Calu3 (cell line): ENCODE measurements at regions not wholly inside any gene's neighbourhood (a gene's known extent, or its start where the extent isn't known, plus 50 kb on each side); places are given as distances from the start of the nearest gene placed in this dataset.

ENCODE experiments used
- BruUV-seq: library from RNA; stranded (reverse); fragments of 400-500 nt; replicated peaks from 2 replicates; lab custom pipeline; 2021; lab: Mats Ljungman, UMichigan
- CTCF ChIA-PET: fragments of 300-600 bp; sonication (Branson Sonifier 250); formaldehyde crosslinking; loops from one replicate; lab custom pipeline; 2022; ENCODE audit warnings: antibody characterized with exemption; lab: Charles Lee
- DNase-seq: peaks from one replicate; pipeline ENCODE4 v3.0.0; 2022
- H3K27ac Mint-ChIP-seq: one replicate; pipeline ENCODE4 v1.8.0; 2022; ENCODE audit warnings: mixed read lengths; ENCODE audit not compliant: unreplicated experiment
- H3K27me3 Mint-ChIP-seq: one replicate; pipeline ENCODE4 v1.8.0; 2022; ENCODE audit warnings: mixed read lengths; ENCODE audit not compliant: unreplicated experiment
- H3K36me3 Mint-ChIP-seq: one replicate; pipeline ENCODE4 v1.8.0; 2022; ENCODE audit warnings: mild to moderate bottlenecking, moderate library complexity, mixed read lengths; ENCODE audit not compliant: insufficient read depth, unreplicated experiment
- H3K4me1 Mint-ChIP-seq: one replicate; pipeline ENCODE4 v1.8.0; 2022; ENCODE audit warnings: mild to moderate bottlenecking, low read depth, mixed read lengths; ENCODE audit not compliant: unreplicated experiment
- H3K4me3 Mint-ChIP-seq: one replicate; pipeline ENCODE4 v1.8.0; 2022; ENCODE audit warnings: mild to moderate bottlenecking, low read depth, moderate library complexity, mixed read lengths; ENCODE audit not compliant: unreplicated experiment
- H3K9me3 Mint-ChIP-seq: one replicate; pipeline ENCODE4 v1.8.0; 2022; ENCODE audit warnings: low read depth, mixed read lengths; ENCODE audit not compliant: unreplicated experiment
- CTCF ChIP-seq: fragments of 200-600 bp; IDR thresholded peaks from one replicate; pipeline ENCODE4 v1.8.0; 2022; ENCODE audit warnings: antibody characterized with exemption; ENCODE audit not compliant: unreplicated experiment
- intact Hi-C: fragments of 100-400 bp; cut with micrococcal nuclease; formaldehyde crosslinking; loops from one replicate; pipeline ENCODE4 v1.10.0; 2022; ENCODE audit not compliant: unreplicated experiment

DNA sequence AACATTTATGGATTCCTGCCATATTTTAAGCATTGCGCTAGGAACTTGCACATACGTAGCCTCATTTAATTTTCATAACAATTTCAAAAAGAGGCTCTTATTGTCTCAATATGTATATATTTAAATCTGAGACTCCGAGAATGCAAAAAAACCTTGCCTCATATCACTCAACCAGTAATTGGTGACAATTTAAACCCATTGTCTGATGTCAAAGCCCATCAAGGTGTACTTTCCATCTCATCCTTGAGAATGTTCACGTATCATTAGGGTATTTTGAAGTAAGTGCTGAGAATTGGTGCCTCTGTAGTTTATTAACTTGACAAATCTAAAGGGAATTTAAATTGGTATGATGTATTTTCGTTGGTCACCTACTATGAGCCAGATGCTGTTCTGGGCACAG is 136.5 kb downstream of the FAM76B start:
- Mint-ChIP-seq H3K4me3 (no peak overlapping the region), H3K4me1 (no peaks in the 10 kb centered on the region), H3K9me3 (no peaks in the 10 kb centered on the region), H3K36me3 (no peaks in the 10 kb centered on the region), H3K27ac (no peak overlapping the region), H3K27me3 (no peaks in the 10 kb centered on the region)
- CTCF ChIA-PET: no interaction called here
- intact Hi-C loops: no loop called here
- no peak for DNase-seq
- no TSS peak for BruUV-seq
- TF ChIP-seq CTCF: no peak

GRCh38 chr11:95652002-95652472 is 137.5 kb downstream of the FAM76B start:
- Mint-ChIP-seq H3K4me1 (no peaks in the 10 kb centered on the region), H3K36me3 (no peaks in the 10 kb centered on the region), H3K27ac (no peak overlapping the region), H3K4me3 (no peak overlapping the region), H3K9me3 (no peaks in the 10 kb centered on the region), H3K27me3 (no peaks in the 10 kb centered on the region)
- no peak for TF ChIP-seq CTCF
- no TSS peak for BruUV-seq
- intact Hi-C loops: no loop called here
- DNase-seq: no peak
- CTCF ChIA-PET: no interaction called here

DNA sequence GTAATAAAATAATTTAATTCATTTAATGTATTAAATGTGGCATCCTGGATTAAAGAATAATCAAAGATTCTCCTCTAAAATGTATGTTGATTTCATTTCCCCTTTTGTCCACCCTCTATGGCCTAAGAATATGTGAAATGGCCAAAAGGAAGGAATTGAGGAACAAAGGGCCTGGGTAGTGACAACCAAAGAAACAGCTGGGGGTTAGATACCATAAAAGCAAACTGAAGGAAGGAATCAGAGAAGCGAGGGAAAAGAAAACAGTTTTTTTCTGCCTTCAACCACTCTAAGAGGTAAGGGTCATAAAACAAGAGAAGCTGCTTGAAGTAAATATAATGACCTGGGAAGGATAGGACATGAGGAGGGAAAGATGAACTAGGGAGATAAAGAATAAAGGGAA is 139.3 kb downstream of the FAM76B start:
- no peak for DNase-seq
- H3K4me3 Mint-ChIP-seq: no peak overlapping the region

GRCh38 chr11:95647871-95648270 is 141.7 kb downstream of the FAM76B start:
- H3K27me3 Mint-ChIP-seq: no peaks in the 10 kb centered on the region
- intact Hi-C loops: no loop called here
- no peaks in the 10 kb centered on the region for H3K9me3 Mint-ChIP-seq
- CTCF ChIA-PET: no interaction called here
- no peak for TF ChIP-seq CTCF
- H3K4me3 Mint-ChIP-seq: no peak overlapping the region
- H3K4me1 Mint-ChIP-seq: no peaks in the 10 kb centered on the region
- no TSS peak for BruUV-seq
- no peak overlapping the region for H3K27ac Mint-ChIP-seq
- H3K36me3 Mint-ChIP-seq: no peaks in the 10 kb centered on the region
- no peak for DNase-seq

More for the DNA sequence above, 139.3 kb downstream of the FAM76B start:
- intact Hi-C loops: no loop called here
- CTCF ChIA-PET: no interaction called here
- H3K27me3 Mint-ChIP-seq: no peaks in the 10 kb centered on the region
- no peaks in the 10 kb centered on the region for H3K4me1 Mint-ChIP-seq
- no TSS peak for BruUV-seq
- no peak overlapping the region for H3K27ac Mint-ChIP-seq
- H3K9me3 Mint-ChIP-seq: no peaks in the 10 kb centered on the region
- no peak for TF ChIP-seq CTCF
- H3K36me3 Mint-ChIP-seq: no peaks in the 10 kb centered on the region
